ENCODE measurements at regions not wholly inside any gene's neighbourhood (a gene's known extent, or its start where the extent isn't known, plus 50 kb on each side); places are given as distances from the start of the nearest gene placed in this dataset.

- H3K9me2 ChIP-seq (replicated peaks; ENCODE audit: insufficient read depth, low read length) = no peaks in the 10 kb centered on the region
- TF ChIP-seq, protein P1, sequence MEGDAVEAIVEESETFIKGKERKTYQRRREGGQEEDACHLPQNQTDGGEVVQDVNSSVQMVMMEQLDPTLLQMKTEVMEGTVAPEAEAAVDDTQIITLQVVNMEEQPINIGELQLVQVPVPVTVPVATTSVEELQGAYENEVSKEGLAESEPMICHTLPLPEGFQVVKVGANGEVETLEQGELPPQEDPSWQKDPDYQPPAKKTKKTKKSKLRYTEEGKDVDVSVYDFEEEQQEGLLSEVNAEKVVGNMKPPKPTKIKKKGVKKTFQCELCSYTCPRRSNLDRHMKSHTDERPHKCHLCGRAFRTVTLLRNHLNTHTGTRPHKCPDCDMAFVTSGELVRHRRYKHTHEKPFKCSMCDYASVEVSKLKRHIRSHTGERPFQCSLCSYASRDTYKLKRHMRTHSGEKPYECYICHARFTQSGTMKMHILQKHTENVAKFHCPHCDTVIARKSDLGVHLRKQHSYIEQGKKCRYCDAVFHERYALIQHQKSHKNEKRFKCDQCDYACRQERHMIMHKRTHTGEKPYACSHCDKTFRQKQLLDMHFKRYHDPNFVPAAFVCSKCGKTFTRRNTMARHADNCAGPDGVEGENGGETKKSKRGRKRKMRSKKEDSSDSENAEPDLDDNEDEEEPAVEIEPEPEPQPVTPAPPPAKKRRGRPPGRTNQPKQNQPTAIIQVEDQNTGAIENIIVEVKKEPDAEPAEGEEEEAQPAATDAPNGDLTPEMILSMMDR (IDR thresholded peaks at IDR 0.05; ENCODE audit: insufficient read depth, low read length, poor library complexity, severe bottlenecking) = no peak
- TF ChIP-seq EZH2phosphoT487 (conservative IDR thresholded peaks at IDR 0.05; ENCODE audit: low read length) = no peak
- H3K79me2 ChIP-seq (ENCODE audit: insufficient read depth, low read length) = no peaks in the 10 kb centered on the region
- no peak overlapping the region for H3K27ac ChIP-seq (ENCODE audit: low read depth, low read length)
- no peaks in the 10 kb centered on the region for H3K36me3 ChIP-seq (ENCODE audit: low read length)
- H3K4me3 ChIP-seq (ENCODE audit: insufficient read depth, low read length, poor library complexity, severe bottlenecking) = no peak overlapping the region
- H3K9me3 ChIP-seq (ENCODE audit: insufficient read depth, low read length) = no peaks in the 10 kb centered on the region
- no peak overlapping the region for H3K4me2 ChIP-seq (ENCODE audit: low read depth, low read length, poor library complexity, severe bottlenecking)
- H3K9ac ChIP-seq (ENCODE audit: low read length) = no peak overlapping the region
- H3K27me3 ChIP-seq (ENCODE audit: low read length) = no peaks in the 10 kb centered on the region
- no peaks in the 10 kb centered on the region for H4K20me1 ChIP-seq (ENCODE audit: low read depth, low read length)
- no peaks in the 10 kb centered on the region for H3F3A ChIP-seq (ENCODE audit: insufficient read depth)
- H2AFZ ChIP-seq (ENCODE audit: low read depth, low read length, severe bottlenecking) = no peak overlapping the region
Measured at GRCh38 chr16:55955424-55955823, 80.3 kb upstream of the CES5A start.

DNA sequence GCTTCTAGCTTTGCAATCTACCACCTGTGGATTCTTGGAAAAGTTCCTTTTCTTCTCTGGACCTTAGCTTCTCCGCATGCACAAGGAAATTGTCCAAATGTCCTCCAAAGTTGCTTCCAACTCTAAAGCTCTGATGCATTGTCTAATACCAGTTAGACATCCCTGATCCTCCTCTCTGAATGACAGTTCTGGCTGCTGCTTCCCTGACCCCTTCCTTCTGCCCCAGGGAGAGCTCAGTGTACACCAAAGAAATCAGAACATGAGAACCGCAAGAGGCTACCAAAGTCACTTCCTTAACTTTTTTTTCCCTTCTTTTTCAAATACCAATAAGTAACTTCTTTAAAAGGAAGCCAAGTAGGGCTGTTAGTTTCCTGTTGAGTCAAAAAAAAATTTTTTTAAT, 79.7 kb upstream of the CES5A start:
- Histone ChIP-seq H3K9me3 (ENCODE audit: insufficient read depth, low read length) (no peaks in the 10 kb centered on the region), H3K79me2 (ENCODE audit: insufficient read depth, low read length) (no peaks in the 10 kb centered on the region), H3K36me3 (ENCODE audit: low read length) (no peaks in the 10 kb centered on the region), H3K27ac (ENCODE audit: low read depth, low read length) (no peak overlapping the region), H4K20me1 (ENCODE audit: low read depth, low read length) (no peaks in the 10 kb centered on the region), H3K4me3 (ENCODE audit: insufficient read depth, low read length, poor library complexity, severe bottlenecking) (no peak overlapping the region), H3K4me2 (ENCODE audit: low read depth, low read length, poor library complexity, severe bottlenecking) (no peak overlapping the region), H2AFZ (ENCODE audit: low read depth, low read length, severe bottlenecking) (no peak overlapping the region), H3F3A (ENCODE audit: insufficient read depth) (no peaks in the 10 kb centered on the region), H3K9me2 (replicated peaks; ENCODE audit: insufficient read depth, low read length) (no peaks in the 10 kb centered on the region), H3K9ac (ENCODE audit: low read length) (no peak overlapping the region), H3K27me3 (ENCODE audit: low read length) (no peaks in the 10 kb centered on the region)
- TF ChIP-seq EZH2phosphoT487 (conservative IDR thresholded peaks at IDR 0.05; ENCODE audit: low read length) = no peak
- TF ChIP-seq, protein P1 (IDR thresholded peaks at IDR 0.05; ENCODE audit: insufficient read depth, low read length, poor library complexity, severe bottlenecking) = no peak

- Histone ChIP-seq H3K27me3 (ENCODE audit: low read length) (no peaks in the 10 kb centered on the region), H3K9me3 (ENCODE audit: insufficient read depth, low read length) (no peaks in the 10 kb centered on the region), H3K79me2 (ENCODE audit: insufficient read depth, low read length) (no peaks in the 10 kb centered on the region), H3K4me2 (ENCODE audit: low read depth, low read length, poor library complexity, severe bottlenecking) (no peak overlapping the region), H3K4me3 (ENCODE audit: insufficient read depth, low read length, poor library complexity, severe bottlenecking) (no peak overlapping the region), H3K9me2 (replicated peaks; ENCODE audit: insufficient read depth, low read length) (no peaks in the 10 kb centered on the region), H3K9ac (ENCODE audit: low read length) (no peak overlapping the region), H3K27ac (ENCODE audit: low read depth, low read length) (no peak overlapping the region), H3F3A (ENCODE audit: insufficient read depth) (no peaks in the 10 kb centered on the region), H3K36me3 (ENCODE audit: low read length) (no peaks in the 10 kb centered on the region), H2AFZ (ENCODE audit: low read depth, low read length, severe bottlenecking) (no peak overlapping the region), H4K20me1 (ENCODE audit: low read depth, low read length) (no peaks in the 10 kb centered on the region)
- no peak for TF ChIP-seq EZH2phosphoT487 (conservative IDR thresholded peaks at IDR 0.05; ENCODE audit: low read length)
- TF ChIP-seq, protein P1 (IDR thresholded peaks at IDR 0.05; ENCODE audit: insufficient read depth, low read length, poor library complexity, severe bottlenecking) = no peak
Measured at GRCh38 chr16:55949518-55949917, 74.3 kb upstream of the CES5A start.

Measured in SU-DHL-6 (cell line).